BLaER1 (cell line): ENCODE measurements at regions not wholly inside any gene's neighbourhood (a gene's known extent, or its start where the extent isn't known, plus 50 kb on each side); places are given as distances from the start of the nearest gene placed in this dataset.

Experiments used
- H3K27ac ChIP-seq: shearing (Covaris generic); formaldehyde crosslinking; 2 replicates; pipeline ENCODE4 v1.8.1; 2022
- H3K27me3 ChIP-seq: shearing (Covaris generic); formaldehyde crosslinking; 2 replicates; pipeline ENCODE4 v1.8.1; 2022
- H3K36me3 ChIP-seq: shearing (Covaris generic); formaldehyde crosslinking; 2 replicates; pipeline ENCODE4 v1.8.1; 2022
- H3K4me1 ChIP-seq: shearing (Covaris generic); formaldehyde crosslinking; 2 replicates; pipeline ENCODE4 v1.8.1; 2022
- H3K4me2 ChIP-seq: shearing (Covaris generic); formaldehyde crosslinking; 2 replicates; pipeline ENCODE4 v1.8.1; 2022
- H3K4me3 ChIP-seq: shearing (Covaris generic); formaldehyde crosslinking; 2 replicates; pipeline ENCODE4 v1.8.1; 2022
- H3K9ac ChIP-seq: shearing (Covaris generic); formaldehyde crosslinking; 2 replicates; pipeline ENCODE4 v1.8.1; 2022
- H3K9me3 ChIP-seq: shearing (Covaris generic); formaldehyde crosslinking; 2 replicates; pipeline ENCODE4 v1.8.1; 2022
- H4K20me1 ChIP-seq: shearing (Covaris generic); formaldehyde crosslinking; 2 replicates; pipeline ENCODE4 v1.8.1; 2022
- Cebpa-rat ChIP-seq: shearing (Covaris generic); IDR thresholded peaks from 2 replicates; pipeline ENCODE4 v1.8.1; 2022

DNA sequence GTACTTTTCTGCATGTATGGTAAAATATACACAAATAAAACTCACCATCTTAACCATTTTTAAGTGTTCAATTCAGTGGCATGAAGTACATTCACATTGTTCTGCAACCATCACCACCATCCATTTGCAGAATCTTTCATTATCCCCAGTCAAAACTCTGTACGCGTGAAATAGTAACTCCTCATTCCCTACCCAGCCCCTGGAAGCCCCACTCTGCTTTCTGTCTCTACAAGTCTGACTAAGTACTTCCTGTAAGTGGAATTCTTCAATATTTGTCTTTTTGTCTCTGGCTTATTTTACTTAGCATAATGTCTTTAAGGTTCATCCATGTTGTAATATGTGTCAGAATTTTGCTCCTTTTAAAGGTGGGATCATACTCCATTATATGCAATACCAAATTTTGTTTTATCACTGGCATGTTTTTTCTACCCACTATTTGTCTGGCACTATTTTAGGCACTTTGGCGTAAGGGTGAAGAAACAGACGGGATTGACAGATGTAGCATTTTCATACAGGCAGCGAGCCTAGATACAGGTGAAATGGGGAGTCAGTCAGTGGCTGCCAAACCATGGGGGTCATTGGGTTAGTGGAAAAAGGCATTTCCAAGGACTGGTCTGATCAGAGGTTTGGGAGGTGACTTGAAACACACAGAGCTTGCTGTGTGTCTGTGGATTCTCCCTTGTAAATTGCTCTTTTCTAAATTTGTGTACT lies 163.2 kb upstream of the MYCN start:
- H3K4me1 ChIP-seq = no peaks in the 10 kb centered on the region
- H3K9ac ChIP-seq = no peak overlapping the region
- H4K20me1 ChIP-seq = no peaks in the 10 kb centered on the region
- no peaks in the 10 kb centered on the region for H3K9me3 ChIP-seq
- no peaks in the 10 kb centered on the region for H3K27me3 ChIP-seq
- H3K4me2 ChIP-seq = no peak overlapping the region
- H3K36me3 ChIP-seq = no peaks in the 10 kb centered on the region
- no peak overlapping the region for H3K4me3 ChIP-seq
- H3K27ac ChIP-seq = no peak overlapping the region
- TF ChIP-seq Cebpa-rat = no peak

DNA sequence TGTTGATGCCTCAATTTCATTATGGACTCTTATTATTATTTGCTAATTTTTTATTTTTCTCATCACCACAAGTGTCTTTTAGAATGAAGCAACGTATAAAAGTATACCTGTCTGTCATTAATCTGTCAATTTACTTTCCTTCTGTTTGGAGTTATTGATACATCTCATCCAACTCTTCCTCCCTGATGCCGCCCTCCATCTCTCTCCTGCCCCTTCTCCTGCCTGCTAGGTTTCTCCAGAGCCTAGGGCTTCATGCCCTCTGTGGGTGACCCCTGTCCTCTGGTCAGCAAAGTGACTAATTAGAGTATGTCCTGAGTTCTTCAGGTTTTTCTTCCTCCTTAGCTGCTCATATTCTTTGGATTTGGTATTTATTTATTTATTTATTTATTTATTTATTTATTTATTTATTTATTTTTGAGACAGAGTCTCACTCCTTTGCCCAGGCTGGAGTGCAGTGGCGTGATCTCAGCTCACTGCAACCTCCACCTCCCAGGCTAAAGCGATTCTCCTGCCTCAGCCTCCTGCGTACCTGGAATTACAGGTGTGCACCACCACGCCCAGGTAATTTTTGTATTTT lies 162.5 kb upstream of the MYCN start:
- H3K27ac ChIP-seq = no peak overlapping the region
- H4K20me1 ChIP-seq = no peaks in the 10 kb centered on the region
- H3K4me3 ChIP-seq = no peak overlapping the region
- H3K9ac ChIP-seq = no peak overlapping the region
- TF ChIP-seq Cebpa-rat = no peak
- no peaks in the 10 kb centered on the region for H3K27me3 ChIP-seq
- H3K36me3 ChIP-seq = no peaks in the 10 kb centered on the region
- no peaks in the 10 kb centered on the region for H3K4me1 ChIP-seq
- no peak overlapping the region for H3K4me2 ChIP-seq
- no peaks in the 10 kb centered on the region for H3K9me3 ChIP-seq

DNA sequence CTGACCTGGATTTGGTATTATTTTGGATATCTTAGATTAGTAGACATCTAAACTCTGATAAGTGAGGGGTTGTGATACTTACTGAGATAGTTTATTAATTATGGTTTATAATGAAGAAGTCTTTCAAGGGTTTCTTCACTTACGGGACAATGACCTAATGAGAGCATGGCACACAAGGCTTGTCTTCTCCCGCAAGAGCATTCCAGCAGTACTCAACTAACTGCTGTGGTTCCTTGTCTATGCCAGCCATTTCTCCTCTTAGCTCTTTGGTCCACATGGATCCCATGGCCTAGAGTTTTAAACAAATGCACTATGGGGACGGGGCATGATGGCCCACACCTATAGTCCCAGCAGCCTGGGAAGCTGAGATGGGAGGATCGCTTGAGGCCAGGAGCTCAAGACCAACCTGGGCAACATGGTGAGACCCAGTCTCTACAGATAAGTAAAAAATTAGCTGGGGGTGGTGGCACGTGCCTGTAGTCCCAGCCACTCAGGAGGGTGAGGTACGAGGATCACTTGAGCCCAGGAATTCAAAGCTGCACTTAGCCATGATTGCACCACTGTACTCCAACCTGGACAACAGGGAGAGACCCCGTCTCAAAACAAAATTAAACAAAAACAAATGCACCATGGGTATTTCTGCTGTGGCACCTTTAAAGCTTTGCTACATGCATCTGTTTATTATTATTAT lies 161.7 kb upstream of the MYCN start:
- no peak for TF ChIP-seq Cebpa-rat
- H3K4me1 ChIP-seq = no peaks in the 10 kb centered on the region
- no peaks in the 10 kb centered on the region for H3K9me3 ChIP-seq
- no peaks in the 10 kb centered on the region for H3K36me3 ChIP-seq
- H3K4me2 ChIP-seq = no peak overlapping the region
- H3K27me3 ChIP-seq = no peaks in the 10 kb centered on the region
- H3K27ac ChIP-seq = no peak overlapping the region
- H3K9ac ChIP-seq = no peak overlapping the region
- no peak overlapping the region for H3K4me3 ChIP-seq
- H4K20me1 ChIP-seq = no peaks in the 10 kb centered on the region

DNA sequence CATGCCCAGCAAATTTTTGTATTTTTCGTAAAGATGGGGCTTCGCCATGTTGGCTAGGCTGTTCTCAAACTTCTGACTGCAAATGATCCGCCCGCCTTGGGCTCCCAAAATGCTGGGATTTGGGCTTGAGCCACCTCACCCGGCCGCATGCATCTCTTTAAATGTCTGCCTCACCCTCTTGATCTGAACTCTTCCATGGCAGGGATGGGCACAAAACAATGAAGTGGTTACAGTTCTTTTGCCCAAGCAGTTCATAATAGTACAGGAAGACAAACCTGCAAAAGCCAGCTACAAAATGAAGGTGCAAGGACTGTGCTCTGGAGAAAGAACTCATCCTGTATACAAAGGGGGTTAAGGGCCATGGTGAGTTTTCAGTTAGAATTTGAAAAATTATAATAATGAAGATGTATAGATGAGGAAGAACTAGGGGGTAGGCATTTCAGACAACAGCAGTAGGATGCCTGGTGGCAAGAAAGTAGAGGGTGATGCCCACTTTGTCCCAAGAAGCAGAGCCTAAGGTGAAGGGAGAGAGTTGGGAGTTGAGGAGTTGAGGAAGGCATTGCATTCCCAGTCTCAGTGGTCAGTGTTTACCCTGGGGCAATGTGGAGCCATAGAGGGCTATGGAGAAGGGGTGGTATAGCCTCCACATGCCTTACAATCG lies 160.8 kb upstream of the MYCN start:
- H3K4me3 ChIP-seq = no peak overlapping the region
- no peak overlapping the region for H3K27ac ChIP-seq
- no peak overlapping the region for H3K9ac ChIP-seq
- H3K4me2 ChIP-seq = no peak overlapping the region
- no peaks in the 10 kb centered on the region for H3K4me1 ChIP-seq
- no peaks in the 10 kb centered on the region for H3K9me3 ChIP-seq
- TF ChIP-seq Cebpa-rat = no peak
- no peaks in the 10 kb centered on the region for H4K20me1 ChIP-seq
- no peaks in the 10 kb centered on the region for H3K36me3 ChIP-seq
- H3K27me3 ChIP-seq = no peaks in the 10 kb centered on the region

DNA sequence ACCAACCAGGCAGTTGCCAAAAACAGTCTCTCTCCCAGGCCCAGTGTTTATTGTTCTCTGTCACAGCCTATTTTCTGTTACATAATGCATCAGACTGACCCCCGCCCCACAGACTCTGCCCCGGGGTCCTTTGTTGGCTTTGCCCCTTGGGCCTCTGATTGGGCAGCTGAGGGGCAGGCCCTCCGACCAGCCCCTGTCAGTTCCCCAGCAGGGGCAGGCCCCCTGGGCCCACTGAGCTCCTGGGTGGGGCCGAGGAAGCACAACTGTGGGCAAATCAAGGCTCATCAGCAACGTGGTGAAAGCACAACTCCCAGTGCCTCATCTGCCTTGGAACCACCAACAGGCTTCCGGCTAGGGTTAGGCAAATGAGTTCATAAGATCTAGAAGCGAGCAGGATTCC lies 160.1 kb upstream of the MYCN start:
- no peak overlapping the region for H3K4me2 ChIP-seq
- no peaks in the 10 kb centered on the region for H3K36me3 ChIP-seq
- no peak overlapping the region for H3K9ac ChIP-seq
- H3K4me3 ChIP-seq = no peak overlapping the region
- no peak overlapping the region for H3K27ac ChIP-seq
- no peaks in the 10 kb centered on the region for H3K27me3 ChIP-seq
- no peaks in the 10 kb centered on the region for H3K4me1 ChIP-seq
- H3K9me3 ChIP-seq = no peaks in the 10 kb centered on the region
- no peak for TF ChIP-seq Cebpa-rat
- no peaks in the 10 kb centered on the region for H4K20me1 ChIP-seq

DNA sequence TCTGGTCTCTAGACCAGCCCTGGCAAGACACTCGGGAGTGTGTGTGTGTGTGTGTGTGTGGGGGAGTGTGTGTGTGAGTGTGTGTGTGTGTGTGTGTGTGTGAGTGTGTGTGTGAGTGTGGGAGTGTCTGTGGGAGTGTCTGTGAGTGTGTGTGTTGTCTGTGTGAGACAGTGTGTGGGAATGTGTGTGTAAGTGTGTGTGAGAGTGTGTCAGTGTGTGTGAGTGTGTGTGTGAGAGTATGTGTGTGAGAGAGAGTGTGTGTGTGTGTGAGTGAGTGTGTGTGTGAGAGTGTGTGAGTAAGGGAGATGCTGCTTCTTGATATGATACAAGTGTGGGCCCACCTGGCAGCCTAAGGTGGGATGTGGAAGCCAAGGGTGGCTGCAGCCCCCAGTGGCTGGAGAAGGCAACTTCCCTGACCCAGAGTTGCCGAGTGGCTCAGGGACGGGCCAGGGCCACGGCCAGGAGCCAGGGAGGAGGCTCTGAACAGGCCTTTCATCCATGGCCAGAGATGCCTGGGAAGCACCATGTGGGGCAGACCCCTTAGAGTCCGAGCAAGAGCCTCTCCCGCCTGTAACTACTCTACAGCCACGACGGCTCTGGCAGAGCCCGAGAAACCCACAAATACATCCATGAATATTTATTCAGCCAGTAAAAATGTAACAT lies 159.3 kb upstream of the MYCN start:
- no peak for TF ChIP-seq Cebpa-rat
- no peak overlapping the region for H3K9ac ChIP-seq
- no peak overlapping the region for H3K4me2 ChIP-seq
- no peak overlapping the region for H3K27ac ChIP-seq
- no peaks in the 10 kb centered on the region for H3K4me1 ChIP-seq
- no peaks in the 10 kb centered on the region for H3K36me3 ChIP-seq
- no peaks in the 10 kb centered on the region for H3K27me3 ChIP-seq
- no peaks in the 10 kb centered on the region for H3K9me3 ChIP-seq
- no peak overlapping the region for H3K4me3 ChIP-seq
- no peaks in the 10 kb centered on the region for H4K20me1 ChIP-seq

DNA sequence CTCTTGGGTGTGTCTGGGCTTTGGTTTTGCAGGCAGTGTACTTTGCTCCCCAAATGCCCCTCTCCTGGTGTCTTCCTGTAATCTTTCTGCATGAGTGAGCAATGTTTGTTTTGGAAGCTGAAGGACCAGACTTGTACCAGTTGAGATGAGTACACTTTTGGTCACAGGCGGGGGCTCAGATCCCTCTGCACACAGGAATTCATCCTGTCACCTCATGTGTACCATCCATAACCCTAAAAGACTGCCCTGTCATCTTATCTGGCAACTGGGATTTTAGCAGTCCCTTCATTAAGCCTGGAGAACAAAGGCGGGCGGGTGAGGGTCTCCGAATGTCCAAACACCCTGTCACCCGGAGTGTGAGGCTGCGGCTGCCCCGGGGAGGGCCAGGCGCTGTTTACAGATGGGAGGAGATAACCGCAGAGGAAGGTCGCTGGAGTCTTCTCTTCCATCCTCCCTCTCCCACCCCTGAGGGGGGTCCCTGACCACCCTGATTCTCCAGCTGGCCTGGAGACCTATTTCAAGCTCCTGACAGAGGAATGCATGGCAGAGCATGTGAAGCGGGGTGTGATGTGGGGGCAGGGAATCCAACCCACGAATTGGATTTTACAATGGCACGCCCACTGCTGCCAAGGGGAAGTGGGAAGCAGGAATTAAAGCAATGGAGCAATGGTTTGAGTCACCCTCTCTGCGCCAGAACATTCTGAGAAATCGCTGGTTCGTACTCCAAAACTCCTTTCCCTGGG lies 158.2 kb upstream of the MYCN start:
- no peak overlapping the region for H3K4me2 ChIP-seq
- no peaks in the 10 kb centered on the region for H4K20me1 ChIP-seq
- no peak overlapping the region for H3K4me3 ChIP-seq
- no peaks in the 10 kb centered on the region for H3K4me1 ChIP-seq
- no peak overlapping the region for H3K27ac ChIP-seq
- H3K27me3 ChIP-seq = no peaks in the 10 kb centered on the region
- no peaks in the 10 kb centered on the region for H3K36me3 ChIP-seq
- no peak overlapping the region for H3K9ac ChIP-seq
- no peak for TF ChIP-seq Cebpa-rat
- H3K9me3 ChIP-seq = no peaks in the 10 kb centered on the region

DNA sequence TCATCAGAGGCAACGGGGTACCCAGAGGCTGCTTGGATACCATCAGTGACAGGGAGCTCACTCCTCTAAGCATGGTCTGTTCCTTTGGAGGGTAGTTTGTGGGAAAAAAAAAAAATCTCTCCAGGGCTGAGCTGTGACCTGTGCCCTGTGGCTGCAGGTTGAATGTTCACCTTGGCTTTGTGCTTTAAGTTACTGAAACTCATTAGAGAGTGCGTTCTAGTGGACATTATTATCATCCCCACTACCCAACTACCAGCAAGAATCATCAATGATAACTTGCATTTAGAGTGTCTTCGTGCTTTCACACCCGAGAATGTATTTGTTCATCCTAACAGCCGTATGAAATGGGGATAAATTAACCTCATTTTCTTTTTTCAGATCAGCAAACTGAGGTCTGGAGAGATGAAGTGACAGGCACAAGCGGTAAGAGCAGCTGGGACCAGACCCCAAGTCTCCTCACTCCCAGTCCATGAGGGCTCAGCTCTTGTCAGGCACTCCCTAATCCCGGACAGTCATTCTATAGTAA lies 157.5 kb upstream of the MYCN start:
- H4K20me1 ChIP-seq = no peaks in the 10 kb centered on the region
- H3K9ac ChIP-seq = no peak overlapping the region
- TF ChIP-seq Cebpa-rat = no peak
- no peaks in the 10 kb centered on the region for H3K27me3 ChIP-seq
- H3K4me2 ChIP-seq = no peak overlapping the region
- H3K9me3 ChIP-seq = no peaks in the 10 kb centered on the region
- H3K36me3 ChIP-seq = no peaks in the 10 kb centered on the region
- no peaks in the 10 kb centered on the region for H3K4me1 ChIP-seq
- no peak overlapping the region for H3K4me3 ChIP-seq
- no peak overlapping the region for H3K27ac ChIP-seq

DNA sequence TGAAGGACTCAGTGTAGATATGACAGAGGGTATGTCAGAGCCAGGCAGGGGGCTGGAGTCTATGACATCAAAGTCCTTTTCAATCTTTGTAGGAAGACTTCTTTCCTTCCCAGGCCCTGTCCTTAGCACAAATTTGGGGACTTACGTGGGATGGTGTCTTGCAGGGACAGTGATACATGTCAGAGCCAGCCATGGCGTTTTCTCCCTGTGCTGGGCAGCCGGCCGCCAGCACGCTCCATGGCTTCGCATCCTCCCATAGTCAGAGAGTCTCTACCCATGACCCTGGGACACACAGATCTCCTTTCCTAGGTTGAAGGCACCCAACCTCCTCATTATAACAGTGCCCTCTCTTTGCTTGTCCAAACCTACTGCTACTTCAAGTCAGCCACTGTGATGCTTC lies 156.9 kb upstream of the MYCN start:
- H3K27ac ChIP-seq = no peak overlapping the region

More for the DNA sequence above, 156.9 kb upstream of the MYCN start:
- Histone ChIP-seq H3K4me2 (no peak overlapping the region), H4K20me1 (no peaks in the 10 kb centered on the region), H3K36me3 (no peaks in the 10 kb centered on the region), H3K9ac (no peak overlapping the region), H3K4me1 (no peaks in the 10 kb centered on the region), H3K4me3 (no peak overlapping the region), H3K9me3 (no peaks in the 10 kb centered on the region), H3K27me3 (no peaks in the 10 kb centered on the region)
- no peak for TF ChIP-seq Cebpa-rat
